B cell (primary cell): ENCODE measurements at regions not wholly inside any gene's neighbourhood (a gene's known extent, or its start where the extent isn't known, plus 50 kb on each side); places are given as distances from the start of the nearest gene placed in this dataset.

Experiments used
- ATAC-seq: fragments of 200-7000 bp; cut with Tn5 transposase; one replicate; pipeline ENCODE4 v1.10.0; 2021; ENCODE audit warnings: low read depth, mild to moderate bottlenecking, moderate number of reproducible peaks, moderate library complexity
- CTCF ChIA-PET: fragments of 350-600 bp; sonication (Branson Sonifier 250); formaldehyde crosslinking; loops from one replicate; lab custom pipeline; 2021; ENCODE audit warnings: antibody characterized with exemption, inconsistent platforms; lab: Charles Lee
- POLR2A ChIA-PET: fragments of 350-600 bp; sonication (Branson Sonifier 250); formaldehyde crosslinking; loops from one replicate; lab custom pipeline; 2021; ENCODE audit warnings: antibody characterized with exemption; lab: Charles Lee
- DNase-seq: peaks from one replicate; pipeline ENCODE4 v3.0.0; 2013
- H2AFZ ChIP-seq: 2 replicates; pipeline ENCODE4 v1.6.1; 2012; ENCODE audit warnings: mild to moderate bottlenecking, low read depth, low read length; ENCODE audit not compliant: insufficient read depth, poor library complexity, severe bottlenecking
- H3K27ac ChIP-seq, 2 donors: 1 replicate in 1 of 2; 2 replicates in 1 of 2; pipeline ENCODE4 v1.5.1; 2012 to 2013; ENCODE audit warnings: low read length in 2 of 2, mild to moderate bottlenecking in 2 of 2, moderate library complexity in 1 of 2
- H3K27me3 ChIP-seq, 4 experiments: fragments of 200-600 bp in 1 of 4; sonication (generic) in 1 of 4; replicated peaks in 1 of 4; 1 replicate in 2 of 4; 2 replicates in 2 of 4; pipeline versions ENCODE4 v1.6.1 to v1.7.0; 2013 to 2016; ENCODE audit warnings: low read length in 3 of 4, mild to moderate bottlenecking in 2 of 4, mixed read lengths in 1 of 4, moderate library complexity in 1 of 4; ENCODE audit not compliant: insufficient read depth in 4 of 4, control insufficient read depth in 3 of 4; ENCODE audit errors: control extremely low read depth in 1 of 4
- H3K36me3 ChIP-seq, 2 experiments: replicated peaks in 1 of 2; 1 replicate in 1 of 2; 2 replicates in 1 of 2; pipeline versions ENCODE4 v1.6.1 to v1.7.1; 2013; ENCODE audit warnings: low read length in 1 of 2; ENCODE audit not compliant: insufficient read depth in 2 of 2, control insufficient read depth in 1 of 2; ENCODE audit errors: control extremely low read depth in 1 of 2, extremely low read depth in 1 of 2
- H3K4me1 ChIP-seq, 2 donors: fragments of 200-600 bp in 1 of 2; sonication (generic) in 1 of 2; 1 replicate in 1 of 2; 2 replicates in 1 of 2; pipeline versions ENCODE4 v1.5.1 to v1.6.1; 2013 to 2017; ENCODE audit warnings: low read length in 2 of 2; ENCODE audit not compliant: control insufficient read depth in 2 of 2, insufficient read depth in 2 of 2
- H3K4me2 ChIP-seq: replicated peaks from 2 replicates; pipeline ENCODE3; 2012; ENCODE audit warnings: mild to moderate bottlenecking, low read depth, low read length; ENCODE audit not compliant: poor library complexity, severe bottlenecking
- H3K4me3 ChIP-seq, 5 experiments: fragments of 200-600 bp in 1 of 5; sonication (generic) in 1 of 5; 1 replicate in 3 of 5; 2 replicates in 2 of 5; pipeline versions ENCODE4 v1.5.1 to v1.7.0; 2011 to 2016; ENCODE audit warnings: low read length in 4 of 5, mild to moderate bottlenecking in 4 of 5, low read depth in 2 of 5, control low read depth in 1 of 5, moderate library complexity in 1 of 5; ENCODE audit not compliant: insufficient read depth in 1 of 5; ENCODE audit errors: control extremely low read depth in 1 of 5, extremely low read depth in 1 of 5
- H3K79me2 ChIP-seq: fragments of 200-600 bp; sonication (generic); one replicate; pipeline ENCODE4 v1.6.0; 2016; ENCODE audit warnings: low read length; ENCODE audit not compliant: control insufficient read depth, insufficient read depth
- H3K9ac ChIP-seq: fragments of 200-600 bp; sonication (generic); 2 replicates; pipeline ENCODE4 v1.6.1; 2017; ENCODE audit warnings: mild to moderate bottlenecking, low read length, moderate library complexity
- H3K9me3 ChIP-seq, 3 donors: one replicate each; pipeline versions ENCODE4 v1.6.1 to v1.7.1; 2013; ENCODE audit warnings: low read length in 2 of 3; ENCODE audit not compliant: control insufficient read depth in 2 of 3, insufficient read depth in 1 of 3; ENCODE audit errors: control extremely low read depth in 1 of 3
- H4K20me1 ChIP-seq: 2 replicates; pipeline ENCODE4 v1.6.0; 2012; ENCODE audit warnings: mild to moderate bottlenecking, low read length; ENCODE audit not compliant: insufficient read depth, control insufficient read depth, poor library complexity, severe bottlenecking
- H3K27ac Mint-ChIP-seq: one replicate; pipeline ENCODE4 v1.8.0; 2021; ENCODE audit warnings: mixed read lengths
- H3K27me3 Mint-ChIP-seq: one replicate; pipeline ENCODE4 v1.8.0; 2021; ENCODE audit warnings: mixed read lengths
- H3K4me1 Mint-ChIP-seq: one replicate; pipeline ENCODE4 v1.8.0; 2021; ENCODE audit warnings: mixed read lengths
- H3K4me3 Mint-ChIP-seq: one replicate; pipeline ENCODE4 v1.8.0; 2021; ENCODE audit warnings: mixed read lengths
- H3K9me3 Mint-ChIP-seq: one replicate; pipeline ENCODE4 v1.8.0; 2022; ENCODE audit warnings: mixed read lengths; ENCODE audit not compliant: insufficient read depth
- EZH2 ChIP-seq: IDR thresholded peaks from 2 replicates; pipeline ENCODE4 v1.6.1; 2012; ENCODE audit warnings: borderline replicate concordance, low read depth, mild to moderate bottlenecking, moderate library complexity, low read length; ENCODE audit not compliant: insufficient read depth, poor library complexity, severe bottlenecking
- WGBS: methylation state at CpG from one replicate; pipeline ENCODE4 v1.1.5; 2013; ENCODE audit warnings: missing lambda C conversion rate; ENCODE audit not compliant: insufficient coverage; 5-methylcytosine and 5-hydroxymethylcytosine counted together
- intact Hi-C: fragments of 100-400 bp; cut with micrococcal nuclease; formaldehyde crosslinking; loops from one replicate; pipeline ENCODE4 v1.10.0; 2022
- TF ChIP-seq, protein P1 (sequence below): fragments of 200-600 bp; IDR thresholded peaks from one replicate; pipeline ENCODE4 v1.8.0; 2022; ENCODE audit warnings: antibody characterized with exemption, mild to moderate bottlenecking

DNA sequence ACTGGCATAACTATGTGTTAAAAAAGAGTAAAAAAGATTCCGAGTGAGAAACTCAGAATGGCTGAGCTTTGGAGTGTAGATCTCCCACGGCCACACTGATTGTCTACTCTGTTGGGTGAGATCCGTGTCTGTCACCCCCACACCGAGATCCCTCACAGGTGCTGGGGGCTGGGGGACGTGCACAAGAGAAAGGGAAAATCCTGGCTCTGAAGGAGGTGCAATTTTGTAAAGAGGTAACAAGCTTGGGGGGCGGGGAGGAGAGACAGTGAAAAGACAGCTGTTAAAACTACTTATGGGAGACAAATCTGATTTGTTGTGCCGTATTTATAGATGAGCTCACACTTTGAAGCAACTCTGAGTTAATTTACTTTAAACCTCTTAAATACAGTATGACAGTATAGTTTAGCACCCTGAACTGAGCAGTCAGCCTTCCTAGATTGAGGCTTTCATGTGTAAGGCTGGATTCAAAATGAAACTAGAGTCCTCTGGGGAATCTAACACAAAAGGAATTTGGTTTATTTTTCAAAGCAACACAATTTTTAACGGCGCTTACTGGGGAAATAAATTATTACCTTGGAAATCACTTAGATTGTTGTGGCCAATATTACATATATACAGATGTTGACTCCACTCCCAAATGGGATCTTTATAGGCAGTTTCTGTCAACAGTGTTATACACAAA lies 167.4 kb upstream of the RGS6 start:
- no peak overlapping the region for H3K4me2 ChIP-seq
- H3K27ac Mint-ChIP-seq, result no peak overlapping the region
- 100% methylated on average over 2 of the region's 9 CpGs for WGBS
- no peak overlapping the region for H3K27ac ChIP-seq
- no peaks in the 10 kb centered on the region for H3K4me1 Mint-ChIP-seq
- H4K20me1 ChIP-seq, result no peaks in the 10 kb centered on the region
- H3K9me3 ChIP-seq, result no peaks in the 10 kb centered on the region
- H2AFZ ChIP-seq, result no peak overlapping the region
- peaks cover 24% of the 10 kb centered on the region for H3K27me3 Mint-ChIP-seq
- intact Hi-C loops, result no loop called here
- H3K4me1 ChIP-seq, result no peaks in the 10 kb centered on the region
- peaks cover 2% of the 10 kb centered on the region for H3K9me3 Mint-ChIP-seq
- no peaks in the 10 kb centered on the region for H3K79me2 ChIP-seq
- no peak overlapping the region for H3K4me3 ChIP-seq
- no peak for DNase-seq
- ATAC-seq, result no peak
- no peak for TF ChIP-seq EZH2
- TF ChIP-seq, protein P1, sequence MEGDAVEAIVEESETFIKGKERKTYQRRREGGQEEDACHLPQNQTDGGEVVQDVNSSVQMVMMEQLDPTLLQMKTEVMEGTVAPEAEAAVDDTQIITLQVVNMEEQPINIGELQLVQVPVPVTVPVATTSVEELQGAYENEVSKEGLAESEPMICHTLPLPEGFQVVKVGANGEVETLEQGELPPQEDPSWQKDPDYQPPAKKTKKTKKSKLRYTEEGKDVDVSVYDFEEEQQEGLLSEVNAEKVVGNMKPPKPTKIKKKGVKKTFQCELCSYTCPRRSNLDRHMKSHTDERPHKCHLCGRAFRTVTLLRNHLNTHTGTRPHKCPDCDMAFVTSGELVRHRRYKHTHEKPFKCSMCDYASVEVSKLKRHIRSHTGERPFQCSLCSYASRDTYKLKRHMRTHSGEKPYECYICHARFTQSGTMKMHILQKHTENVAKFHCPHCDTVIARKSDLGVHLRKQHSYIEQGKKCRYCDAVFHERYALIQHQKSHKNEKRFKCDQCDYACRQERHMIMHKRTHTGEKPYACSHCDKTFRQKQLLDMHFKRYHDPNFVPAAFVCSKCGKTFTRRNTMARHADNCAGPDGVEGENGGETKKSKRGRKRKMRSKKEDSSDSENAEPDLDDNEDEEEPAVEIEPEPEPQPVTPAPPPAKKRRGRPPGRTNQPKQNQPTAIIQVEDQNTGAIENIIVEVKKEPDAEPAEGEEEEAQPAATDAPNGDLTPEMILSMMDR, result no peak
- H3K36me3 ChIP-seq, result no peaks in the 10 kb centered on the region
- CTCF ChIA-PET, result interaction anchor here (2.1 kb wide), 1 partner anchor 12 kb away, joined by 9 read pairs; no protein-coding TSS in a partner anchor
- H3K4me3 Mint-ChIP-seq, result no peak overlapping the region
- POLR2A ChIA-PET, result no interaction called here
- no peak overlapping the region for H3K9ac ChIP-seq
- peaks cover 0 to 9% (median under 1%) of the 10 kb centered on the region in 4 experiments for H3K27me3 ChIP-seq

DNA sequence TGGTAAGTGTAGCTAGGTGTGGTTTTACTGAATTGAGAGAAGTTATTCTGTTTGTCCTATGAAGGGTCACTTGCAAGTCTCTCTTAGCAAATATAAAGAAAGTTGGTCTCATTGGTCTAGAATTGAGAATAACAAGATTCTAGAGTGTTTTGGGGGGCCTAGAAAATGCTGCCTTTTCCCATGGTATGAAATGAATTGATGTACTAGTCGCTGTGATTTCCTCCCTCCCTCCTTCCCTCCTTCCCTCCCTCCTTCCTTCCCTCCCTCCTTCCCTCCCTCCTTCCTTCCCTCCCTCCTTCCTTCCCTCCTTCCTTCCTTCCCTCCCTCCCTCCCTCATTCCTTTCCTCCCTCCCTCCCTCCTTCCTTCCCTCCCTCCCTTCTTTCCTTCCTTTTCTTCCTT lies 166.7 kb upstream of the RGS6 start:
- no peak overlapping the region for H2AFZ ChIP-seq
- H3K27me3 ChIP-seq, result peaks cover 0 to 9% (median under 1%) of the 10 kb centered on the region in 4 experiments
- Mint-ChIP-seq H3K4me1 (no peaks in the 10 kb centered on the region), H3K9me3 (peaks cover 2% of the 10 kb centered on the region), H3K4me3 (no peak overlapping the region), H3K27me3 (peaks cover 30% of the 10 kb centered on the region), H3K27ac (no peak overlapping the region)
- no peaks in the 10 kb centered on the region for H3K79me2 ChIP-seq
- DNase-seq (no peak), ATAC-seq (no peak)
- H3K9ac ChIP-seq, result no peak overlapping the region
- no peak overlapping the region for H3K4me3 ChIP-seq
- H3K4me1 ChIP-seq, result no peaks in the 10 kb centered on the region
- TF ChIP-seq, protein P1, result no peak
- TF ChIP-seq EZH2, result no peak
- no CpG with 5 or more reads among the region's 1 CpG for WGBS
- no peak overlapping the region for H3K27ac ChIP-seq
- intact Hi-C loops, result no loop called here
- no peaks in the 10 kb centered on the region for H4K20me1 ChIP-seq
- ChIA-PET POLR2A (no interaction called here), CTCF (interaction anchor here (2.1 kb wide), 1 partner anchor 13 kb away, joined by 9 read pairs; no protein-coding TSS in a partner anchor)
- no peak overlapping the region for H3K4me2 ChIP-seq
- no peaks in the 10 kb centered on the region for H3K9me3 ChIP-seq
- H3K36me3 ChIP-seq, result no peaks in the 10 kb centered on the region
